OCI-LY3 (cell line): ENCODE measurements at regions not wholly inside any gene's neighbourhood (a gene's known extent, or its start where the extent isn't known, plus 50 kb on each side); places are given as distances from the start of the nearest gene placed in this dataset.

Source experiments
- EZH2phosphoT487 ChIP-seq: fragments of 200-600 bp; shearing (Covaris generic); IDR thresholded peaks from 2 replicates; pipeline ENCODE4 v1.6.1; 2018; ENCODE audit warnings: antibody characterized with exemption, mixed run types, low read depth
- TF ChIP-seq, protein P1 (sequence below): fragments of 200-600, 300-600 bp; sonication (generic); IDR thresholded peaks from 2 replicates; pipeline ENCODE4 v1.5.1; 2014; ENCODE audit warnings: antibody characterized with exemption, low read length, low read depth

GRCh38 chr7:113289140-113289740, 170.9 kb upstream of the SMIM30 start:
- TF ChIP-seq, protein P1, sequence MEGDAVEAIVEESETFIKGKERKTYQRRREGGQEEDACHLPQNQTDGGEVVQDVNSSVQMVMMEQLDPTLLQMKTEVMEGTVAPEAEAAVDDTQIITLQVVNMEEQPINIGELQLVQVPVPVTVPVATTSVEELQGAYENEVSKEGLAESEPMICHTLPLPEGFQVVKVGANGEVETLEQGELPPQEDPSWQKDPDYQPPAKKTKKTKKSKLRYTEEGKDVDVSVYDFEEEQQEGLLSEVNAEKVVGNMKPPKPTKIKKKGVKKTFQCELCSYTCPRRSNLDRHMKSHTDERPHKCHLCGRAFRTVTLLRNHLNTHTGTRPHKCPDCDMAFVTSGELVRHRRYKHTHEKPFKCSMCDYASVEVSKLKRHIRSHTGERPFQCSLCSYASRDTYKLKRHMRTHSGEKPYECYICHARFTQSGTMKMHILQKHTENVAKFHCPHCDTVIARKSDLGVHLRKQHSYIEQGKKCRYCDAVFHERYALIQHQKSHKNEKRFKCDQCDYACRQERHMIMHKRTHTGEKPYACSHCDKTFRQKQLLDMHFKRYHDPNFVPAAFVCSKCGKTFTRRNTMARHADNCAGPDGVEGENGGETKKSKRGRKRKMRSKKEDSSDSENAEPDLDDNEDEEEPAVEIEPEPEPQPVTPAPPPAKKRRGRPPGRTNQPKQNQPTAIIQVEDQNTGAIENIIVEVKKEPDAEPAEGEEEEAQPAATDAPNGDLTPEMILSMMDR, result peak; percentile 76
- TF ChIP-seq EZH2phosphoT487, result no peak
